Upper lobe of right lung (tissue), 1 donor: ENCODE measurements at regions not wholly inside any gene's neighbourhood (a gene's known extent, or its start where the extent isn't known, plus 50 kb on each side); places are given as distances from the start of the nearest gene placed in this dataset.

Source experiments
- ATAC-seq: fragments of 200-7000 bp; cut with Tn5 transposase; one replicate; pipeline ENCODE4 v1.9.1; 2020; ENCODE audit warnings: mild to moderate bottlenecking, moderate library complexity
- DNase-seq: peaks from one replicate; pipeline ENCODE4 v3.0.0-alpha.2; 2020
- H3K27ac ChIP-seq: fragments of 200-600 bp; one replicate; pipeline ENCODE4 v1.8.0; 2022
- H3K27me3 ChIP-seq: fragments of 200-600 bp; one replicate; pipeline ENCODE4 v1.8.0; 2022; ENCODE audit warnings: mild to moderate bottlenecking
- H3K36me3 ChIP-seq: fragments of 200-600 bp; one replicate; pipeline ENCODE4 v1.8.0; 2022
- H3K4me1 ChIP-seq: fragments of 200-600 bp; one replicate; pipeline ENCODE4 v1.8.0; 2022
- H3K4me3 ChIP-seq: fragments of 200-600 bp; one replicate; pipeline ENCODE4 v1.8.0; 2022; ENCODE audit warnings: mild to moderate bottlenecking
- H3K9me3 ChIP-seq: fragments of 200-600 bp; one replicate; pipeline ENCODE4 v1.8.0; 2022
- CTCF ChIP-seq: fragments of 200-600 bp; IDR thresholded peaks from one replicate; pipeline ENCODE4 v1.8.0; 2022; ENCODE audit warnings: antibody characterized with exemption
- intact Hi-C: fragments of 100-400 bp; cut with DNase I; formaldehyde crosslinking; loops from one replicate; pipeline ENCODE4 v1.11.0; 2022
- donor health status: DM: no; HTN: yes; CAD: no; lungs with severe emphysema.

- no peaks in the 10 kb centered on the region for H3K27me3 ChIP-seq
- intact Hi-C loops = no loop called here
Observed at GRCh38 chr15:97168704-97169475, 791.6 kb upstream of the ARRDC4 start.

GRCh38 chr15:97171556-97171955 is 788.9 kb upstream of the ARRDC4 start:
- H3K27ac ChIP-seq = no peak overlapping the region
- H3K4me3 ChIP-seq = no peak overlapping the region
- no peaks in the 10 kb centered on the region for H3K27me3 ChIP-seq
- H3K4me1 ChIP-seq = no peaks in the 10 kb centered on the region
- intact Hi-C loops = no loop called here
- DNase-seq = no peak
- no peaks in the 10 kb centered on the region for H3K9me3 ChIP-seq
- no peaks in the 10 kb centered on the region for H3K36me3 ChIP-seq
- no peak for TF ChIP-seq CTCF
- no peak for ATAC-seq

More at GRCh38 chr15:97168704-97169475, 791.6 kb upstream of the ARRDC4 start:
- ATAC-seq (no peak), DNase-seq (no peak)
- no peaks in the 10 kb centered on the region for H3K36me3 ChIP-seq
- H3K9me3 ChIP-seq = no peaks in the 10 kb centered on the region
- H3K4me1 ChIP-seq = no peaks in the 10 kb centered on the region
- no peak overlapping the region for H3K27ac ChIP-seq
- no peak for TF ChIP-seq CTCF
- no peak overlapping the region for H3K4me3 ChIP-seq

DNA sequence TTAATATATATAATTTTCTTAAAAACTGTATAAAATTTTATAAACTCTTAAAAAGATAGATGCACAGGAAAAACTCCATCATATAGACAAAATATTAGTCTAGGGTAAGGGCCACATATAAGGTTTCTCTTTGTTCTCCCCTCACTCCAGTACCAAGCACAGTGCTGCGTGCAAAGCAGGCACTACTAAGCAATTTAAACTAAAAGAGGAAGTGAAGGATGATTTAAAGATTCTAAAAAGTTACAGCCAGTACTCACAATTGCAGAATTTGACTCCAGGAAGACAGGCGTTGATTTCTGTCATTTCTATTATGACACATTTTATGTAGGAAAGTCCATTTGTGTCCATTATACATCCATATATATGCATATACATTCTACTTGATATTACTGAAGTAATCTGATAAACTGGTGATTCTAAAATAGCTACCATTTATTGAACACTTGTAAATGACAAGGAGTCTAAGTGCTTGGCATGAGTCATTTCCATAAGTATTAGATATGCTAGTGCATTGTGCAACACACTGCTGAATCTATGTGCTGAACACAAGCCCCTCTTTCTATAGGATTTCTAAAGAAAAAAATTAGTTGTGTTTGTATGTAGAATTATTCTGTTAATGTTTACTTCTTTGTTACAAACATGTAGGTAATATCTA is 785.5 kb upstream of the ARRDC4 start:
- Histone ChIP-seq H3K27ac (no peak overlapping the region), H3K9me3 (no peaks in the 10 kb centered on the region), H3K4me3 (no peak overlapping the region), H3K4me1 (no peaks in the 10 kb centered on the region), H3K27me3 (peaks cover 4% of the 10 kb centered on the region), H3K36me3 (no peaks in the 10 kb centered on the region)
- intact Hi-C loops = no loop called here
- TF ChIP-seq CTCF = no peak
- DNase-seq (no peak), ATAC-seq (no peak)

DNA sequence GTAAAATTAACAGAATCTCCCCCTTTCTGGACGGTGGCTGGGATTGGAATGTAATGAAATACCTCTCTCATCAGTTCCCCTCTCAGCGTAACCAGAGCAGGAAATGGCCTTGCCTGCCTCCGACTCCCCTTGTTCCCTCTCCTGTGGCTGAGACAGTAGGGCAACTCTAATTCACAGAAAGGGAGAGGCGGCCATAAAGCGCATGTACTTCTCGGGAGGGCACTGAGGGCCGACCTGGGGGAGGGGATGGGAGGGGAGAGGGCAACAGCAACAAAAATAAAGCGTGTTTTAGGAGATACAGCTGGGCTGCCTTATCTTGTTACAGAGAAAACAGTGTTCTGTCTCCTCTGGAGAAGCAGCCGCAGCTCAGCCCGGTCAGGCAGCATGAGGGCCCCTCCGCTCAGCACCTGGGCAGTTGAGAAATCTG is 783.3 kb upstream of the ARRDC4 start:
- TF ChIP-seq CTCF = no peak
- DNase-seq = no peak
- ATAC-seq = no peak
- Histone ChIP-seq H3K4me3 (no peak overlapping the region), H3K27ac (no peak overlapping the region), H3K36me3 (no peaks in the 10 kb centered on the region), H3K4me1 (no peaks in the 10 kb centered on the region), H3K9me3 (no peaks in the 10 kb centered on the region), H3K27me3 (peaks cover 4% of the 10 kb centered on the region)
- intact Hi-C loops = no loop called here

DNA sequence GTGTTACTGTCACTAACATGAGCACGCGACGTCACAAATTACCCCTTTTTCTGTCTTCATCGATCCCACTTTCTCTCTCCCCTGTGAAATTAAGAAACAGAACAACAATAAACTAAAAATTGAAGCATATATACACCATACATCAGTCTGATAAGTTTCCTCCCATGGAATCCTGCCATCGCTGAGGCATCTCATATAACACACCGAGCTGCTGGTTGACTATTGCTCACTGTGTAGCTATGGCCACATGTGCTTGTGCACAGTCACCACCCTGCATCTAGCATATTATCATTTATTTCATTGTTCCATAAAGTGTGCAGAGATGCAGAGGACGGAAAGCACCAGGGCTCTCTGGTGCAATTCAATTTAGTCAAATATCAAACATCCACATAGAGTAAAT is 777.9 kb upstream of the ARRDC4 start:
- Histone ChIP-seq H3K4me3 (no peak overlapping the region), H3K4me1 (no peaks in the 10 kb centered on the region), H3K27me3 (no peaks in the 10 kb centered on the region), H3K9me3 (no peaks in the 10 kb centered on the region), H3K27ac (no peak overlapping the region), H3K36me3 (no peaks in the 10 kb centered on the region)
- ATAC-seq (no peak), DNase-seq (no peak)
- intact Hi-C loops = no loop called here
- TF ChIP-seq CTCF = no peak
